Left colon (tissue), 2 donors: ENCODE measurements at regions not wholly inside any gene's neighbourhood (a gene's known extent, or its start where the extent isn't known, plus 50 kb on each side); places are given as distances from the start of the nearest gene placed in this dataset.

Experiments
- ATAC-seq: fragments of 200-7000 bp; cut with Tn5 transposase; one replicate; pipeline ENCODE4 v1.9.1; 2020; ENCODE audit warnings: mild to moderate bottlenecking, moderate library complexity
- DNase-seq, 2 donors: peaks; one replicate each; pipeline ENCODE4 v3.0.0-alpha.2; 2020
- intact Hi-C, 2 donors: fragments of 100-400 bp; cut with DNase I in 1 of 2; cut with micrococcal nuclease in 1 of 2; formaldehyde crosslinking; loops; one replicate each; pipeline versions ENCODE4 v1.11.2 to v1.14.0; 2022; cut with DNase I, micrococcal nuclease
- donor health status: DM: no; HTN: no; CAD: no.
- donor health status: DM: yes; HTN: yes; CAD: no.

DNA sequence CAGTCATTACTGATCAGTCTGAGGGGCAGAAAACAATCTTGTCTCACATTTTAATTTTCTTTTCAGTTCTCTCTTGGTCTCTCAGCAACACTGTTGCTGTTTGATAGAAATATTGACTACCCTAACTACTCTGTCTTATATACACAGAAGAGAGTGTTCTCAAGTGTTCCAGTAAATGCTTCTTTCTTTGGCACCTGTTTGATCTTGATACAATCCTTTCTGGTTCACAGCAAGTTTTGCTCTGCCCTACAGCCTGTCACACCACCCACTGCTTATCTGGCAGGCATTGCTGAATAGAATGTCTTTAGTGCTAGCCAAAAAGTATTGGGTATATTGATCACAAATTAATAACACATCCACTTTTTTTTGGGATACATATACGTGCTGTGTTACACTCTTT lies 75.7 kb upstream of the WLS start:
- intact Hi-C loops = no loop called here
- no peak for ATAC-seq
- no peak for DNase-seq

DNA sequence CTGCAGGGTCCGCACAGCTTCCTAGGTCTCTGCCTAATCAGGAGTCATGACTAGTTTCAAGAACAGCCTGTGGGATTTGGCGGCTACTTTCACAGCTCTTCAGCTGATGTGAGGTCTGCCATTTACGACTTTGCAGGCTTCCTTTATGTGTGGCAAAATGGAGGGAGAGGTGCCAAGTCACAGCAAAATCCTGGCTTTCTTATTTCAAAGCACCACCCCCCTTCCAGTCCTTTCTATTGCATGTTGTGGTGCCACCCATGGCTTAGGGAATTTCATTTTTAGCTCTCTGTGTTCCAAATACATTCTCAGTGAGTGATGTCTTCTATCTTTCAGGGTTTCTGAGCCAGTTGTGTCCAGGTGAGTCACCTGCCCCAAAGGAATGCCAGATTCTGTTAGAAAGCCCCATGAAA lies 75.1 kb upstream of the WLS start:
- no peak for ATAC-seq
- intact Hi-C loops = no loop called here
- no peak for DNase-seq

GRCh38 chr1:68301471-68302001 lies 69.2 kb upstream of the WLS start:
- ATAC-seq (no peak), DNase-seq (no peak)
- intact Hi-C loops = no loop called here

- ATAC-seq = no peak
- DNase-seq = no peak
- intact Hi-C loops = no loop called here
Measured at GRCh38 chr1:68294367-68295066, 62.2 kb upstream of the WLS start.

- DNase-seq (no peak), ATAC-seq (no peak)
- intact Hi-C loops = no loop called here
Measured at GRCh38 chr1:68293609-68294366, 61.5 kb upstream of the WLS start.

- ATAC-seq (no peak), DNase-seq (no peak)
- intact Hi-C loops = no loop called here
Measured at GRCh38 chr1:68293122-68293521, 60.8 kb upstream of the WLS start.

- ATAC-seq = no peak
- intact Hi-C loops = no loop called here
- DNase-seq = no peak
Measured at GRCh38 chr1:68291688-68292384, 59.5 kb upstream of the WLS start.

- ATAC-seq = no peak
- intact Hi-C loops = no loop called here
- DNase-seq = no peak
Measured at GRCh38 chr1:68287241-68287640, 54.9 kb upstream of the WLS start.

DNA sequence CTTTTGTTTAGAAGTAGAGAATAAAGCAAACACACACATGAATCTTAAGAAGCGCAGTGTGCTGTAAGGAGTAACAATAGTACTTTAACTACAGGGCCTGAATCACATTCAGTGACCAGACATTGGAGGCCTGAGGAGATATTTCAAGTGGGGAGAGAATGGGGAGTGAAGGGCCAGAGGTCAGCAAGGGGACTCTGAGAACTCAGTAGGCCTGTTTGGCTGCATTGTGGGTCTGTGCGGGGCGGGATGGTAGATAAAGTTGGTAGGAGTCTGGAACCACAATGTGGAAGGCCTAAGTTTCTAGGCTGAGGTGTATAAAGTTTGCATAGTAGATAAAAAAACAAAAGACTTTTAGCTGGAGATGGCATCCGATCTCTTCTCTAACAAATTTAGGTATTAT lies 52.7 kb upstream of the WLS start:
- DNase-seq = no peak
- intact Hi-C loops = no loop called here
- no peak for ATAC-seq

GRCh38 chr1:68281946-68282615 lies 49.8 kb upstream of the WLS start:
- DNase-seq = no peak
- intact Hi-C loops = no loop called here
- no peak for ATAC-seq
